Neural crest cell (in vitro differentiated cells): ENCODE measurements at regions not wholly inside any gene's neighbourhood (a gene's known extent, or its start where the extent isn't known, plus 50 kb on each side); places are given as distances from the start of the nearest gene placed in this dataset.

ENCODE experiments used
- DNase-seq: peaks from one replicate; pipeline ENCODE4 v3.0.0; 2021; ENCODE audit warnings: low read depth, mixed read lengths, low spot score
- H3K27ac Mint-ChIP-seq: one replicate; pipeline ENCODE4 v1.8.0; 2021; ENCODE audit warnings: mild to moderate bottlenecking, mixed read lengths; ENCODE audit not compliant: unreplicated experiment
- H3K27me3 Mint-ChIP-seq: 2 replicates; pipeline ENCODE4 v1.8.0; 2021; ENCODE audit warnings: low read depth, mild to moderate bottlenecking, mixed read lengths
- H3K36me3 Mint-ChIP-seq: 2 replicates; pipeline ENCODE4 v1.8.0; 2021; ENCODE audit warnings: low read depth, mild to moderate bottlenecking, mixed read lengths
- H3K4me1 Mint-ChIP-seq: 2 replicates; pipeline ENCODE4 v1.8.0; 2021; ENCODE audit warnings: mixed read lengths
- H3K4me3 Mint-ChIP-seq: one replicate; pipeline ENCODE4 v1.8.0; 2021; ENCODE audit warnings: mild to moderate bottlenecking, mixed read lengths
- H3K9me3 Mint-ChIP-seq: 2 replicates; pipeline ENCODE4 v1.8.0; 2021; ENCODE audit warnings: mixed read lengths
- CTCF ChIP-seq: fragments of 200-600 bp; sonication (generic); conservative IDR thresholded peaks from 2 replicates; pipeline ENCODE4 v1.5.0; 2021; ENCODE audit warnings: antibody characterized with exemption, mild to moderate bottlenecking

- no peak for DNase-seq
- no peaks in the 10 kb centered on the region for H3K4me1 Mint-ChIP-seq
- no peak overlapping the region for H3K27ac Mint-ChIP-seq
- peaks cover 13% of the 10 kb centered on the region for H3K9me3 Mint-ChIP-seq
- H3K36me3 Mint-ChIP-seq, result peaks cover 9% of the 10 kb centered on the region
- H3K4me3 Mint-ChIP-seq, result no peak overlapping the region
- TF ChIP-seq CTCF, result no peak
- no peaks in the 10 kb centered on the region for H3K27me3 Mint-ChIP-seq
Observed at GRCh38 chr21:29450058-29450457, 151.3 kb downstream of the BACH1 start.

- Mint-ChIP-seq H3K4me3 (no peak overlapping the region), H3K4me1 (no peaks in the 10 kb centered on the region), H3K27ac (no peak overlapping the region), H3K36me3 (peaks cover 7% of the 10 kb centered on the region), H3K27me3 (no peaks in the 10 kb centered on the region), H3K9me3 (peaks cover 8% of the 10 kb centered on the region)
- TF ChIP-seq CTCF, result no peak
- no peak for DNase-seq
Observed at GRCh38 chr21:29453511-29453910, 154.8 kb downstream of the BACH1 start.

GRCh38 chr21:29454179-29454578, 155.5 kb downstream of the BACH1 start:
- DNase-seq, result no peak
- H3K27ac Mint-ChIP-seq, result no peak overlapping the region
- H3K27me3 Mint-ChIP-seq, result no peaks in the 10 kb centered on the region
- no peak overlapping the region for H3K4me3 Mint-ChIP-seq
- no peaks in the 10 kb centered on the region for H3K4me1 Mint-ChIP-seq
- peaks cover 2% of the 10 kb centered on the region for H3K36me3 Mint-ChIP-seq
- H3K9me3 Mint-ChIP-seq, result peaks cover 3% of the 10 kb centered on the region
- TF ChIP-seq CTCF, result no peak

- DNase-seq, result no peak
- Mint-ChIP-seq H3K4me1 (no peaks in the 10 kb centered on the region), H3K9me3 (peaks cover 2% of the 10 kb centered on the region), H3K27me3 (no peaks in the 10 kb centered on the region), H3K36me3 (peaks cover 14% of the 10 kb centered on the region), H3K4me3 (no peak overlapping the region), H3K27ac (no peak overlapping the region)
- TF ChIP-seq CTCF, result no peak
Observed at GRCh38 chr21:29462479-29462878, 163.8 kb downstream of the BACH1 start.

- no peak for DNase-seq
- TF ChIP-seq CTCF, result no peak
- Mint-ChIP-seq H3K4me1 (no peaks in the 10 kb centered on the region), H3K27me3 (no peaks in the 10 kb centered on the region), H3K4me3 (no peak overlapping the region), H3K27ac (no peak overlapping the region), H3K36me3 (peaks cover 12% of the 10 kb centered on the region), H3K9me3 (peaks cover 2% of the 10 kb centered on the region)
Observed at GRCh38 chr21:29465546-29465945, 166.8 kb downstream of the BACH1 start.

- Mint-ChIP-seq H3K9me3 (no peaks in the 10 kb centered on the region), H3K4me1 (no peaks in the 10 kb centered on the region), H3K4me3 (no peak overlapping the region), H3K36me3 (peaks cover 7% of the 10 kb centered on the region), H3K27me3 (no peaks in the 10 kb centered on the region), H3K27ac (no peak overlapping the region)
- no peak for DNase-seq
- no peak for TF ChIP-seq CTCF
Observed at GRCh38 chr21:29466532-29466931, 167.8 kb downstream of the BACH1 start.
